ENCODE measurements at regions not wholly inside any gene's neighbourhood (a gene's known extent, or its start where the extent isn't known, plus 50 kb on each side); places are given as distances from the start of the nearest gene placed in this dataset.

DNA sequence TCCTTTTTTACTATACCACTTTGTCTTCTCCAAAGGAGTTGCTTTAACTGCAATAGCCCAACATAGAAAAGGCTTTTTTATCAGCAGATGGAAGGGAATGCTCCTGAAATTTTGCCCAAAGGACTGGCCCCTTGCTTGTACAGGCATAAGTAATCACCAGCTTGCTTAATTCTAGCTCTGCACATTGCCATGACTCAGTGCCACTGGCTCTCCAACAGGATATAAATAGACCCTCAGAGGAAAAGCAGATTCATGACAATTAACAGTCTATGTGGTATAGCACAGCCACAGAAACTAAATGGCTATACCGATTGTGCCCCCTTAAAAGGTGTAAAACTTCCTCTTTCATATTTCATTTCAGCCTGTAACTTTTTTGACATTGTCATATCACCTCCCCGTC, 227.0 kb downstream of the ZNF608 start:
- TF ChIP-seq, protein P1, sequence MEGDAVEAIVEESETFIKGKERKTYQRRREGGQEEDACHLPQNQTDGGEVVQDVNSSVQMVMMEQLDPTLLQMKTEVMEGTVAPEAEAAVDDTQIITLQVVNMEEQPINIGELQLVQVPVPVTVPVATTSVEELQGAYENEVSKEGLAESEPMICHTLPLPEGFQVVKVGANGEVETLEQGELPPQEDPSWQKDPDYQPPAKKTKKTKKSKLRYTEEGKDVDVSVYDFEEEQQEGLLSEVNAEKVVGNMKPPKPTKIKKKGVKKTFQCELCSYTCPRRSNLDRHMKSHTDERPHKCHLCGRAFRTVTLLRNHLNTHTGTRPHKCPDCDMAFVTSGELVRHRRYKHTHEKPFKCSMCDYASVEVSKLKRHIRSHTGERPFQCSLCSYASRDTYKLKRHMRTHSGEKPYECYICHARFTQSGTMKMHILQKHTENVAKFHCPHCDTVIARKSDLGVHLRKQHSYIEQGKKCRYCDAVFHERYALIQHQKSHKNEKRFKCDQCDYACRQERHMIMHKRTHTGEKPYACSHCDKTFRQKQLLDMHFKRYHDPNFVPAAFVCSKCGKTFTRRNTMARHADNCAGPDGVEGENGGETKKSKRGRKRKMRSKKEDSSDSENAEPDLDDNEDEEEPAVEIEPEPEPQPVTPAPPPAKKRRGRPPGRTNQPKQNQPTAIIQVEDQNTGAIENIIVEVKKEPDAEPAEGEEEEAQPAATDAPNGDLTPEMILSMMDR (IDR thresholded peaks at IDR 0.05) = no peak
- TF ChIP-seq POLR2A (IDR thresholded peaks at IDR 0.05) = no peak
